SJCRH30 (cell line): ENCODE measurements at regions not wholly inside any gene's neighbourhood (a gene's known extent, or its start where the extent isn't known, plus 50 kb on each side); places are given as distances from the start of the nearest gene placed in this dataset.

Experiments
- DNase-seq, 2 experiments: peaks; one replicate each; pipeline ENCODE4 v3.0.0-alpha.2; 2015 to 2020
- H3K27ac ChIP-seq: fragments of 250-450 bp; sonication (Bioruptor Pico); 2 replicates; pipeline ENCODE4 v1.5.1; 2020; ENCODE audit warnings: mild to moderate bottlenecking, moderate library complexity
- H3K27me3 ChIP-seq: fragments of 250-450 bp; sonication (Bioruptor Pico); 2 replicates; pipeline ENCODE4 v1.5.1; 2020; ENCODE audit warnings: mild to moderate bottlenecking, moderate library complexity
- H3K36me3 ChIP-seq: fragments of 250-450 bp; sonication (Bioruptor Pico); 2 replicates; pipeline ENCODE4 v1.5.1; 2020; ENCODE audit warnings: mild to moderate bottlenecking, moderate library complexity
- H3K4me1 ChIP-seq: fragments of 250-450 bp; sonication (Bioruptor Pico); 2 replicates; pipeline ENCODE4 v1.5.1; 2020; ENCODE audit warnings: mild to moderate bottlenecking, moderate library complexity
- H3K4me3 ChIP-seq: fragments of 250-450 bp; sonication (Bioruptor Pico); 2 replicates; pipeline ENCODE4 v1.5.1; 2020; ENCODE audit warnings: mild to moderate bottlenecking, moderate library complexity
- H3K9me3 ChIP-seq: fragments of 250-450 bp; sonication (Bioruptor Pico); replicated peaks from 2 replicates; pipeline ENCODE4 v1.5.1; 2020; ENCODE audit warnings: mild to moderate bottlenecking, moderate library complexity

DNA sequence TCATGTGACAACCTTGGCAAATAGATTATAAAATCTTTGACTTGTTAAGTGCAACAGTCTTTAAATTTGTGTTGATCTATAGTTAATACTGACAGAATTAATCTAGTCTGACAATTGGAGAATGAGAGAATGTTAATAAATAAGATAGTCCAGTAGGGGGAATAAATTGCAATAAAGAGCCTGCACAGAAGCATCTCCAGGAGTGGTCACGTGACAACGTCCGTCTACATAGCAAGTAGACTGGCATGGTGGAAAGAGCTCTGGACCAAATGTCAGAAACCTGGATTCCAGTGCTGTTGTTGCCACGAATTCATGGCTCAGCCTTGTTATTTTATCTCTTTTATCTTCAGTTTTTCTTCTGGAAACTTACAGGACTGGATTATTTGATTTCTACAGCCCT is 436.5 kb downstream of the RAB28 start:
- no peaks in the 10 kb centered on the region for H3K9me3 ChIP-seq
- H3K4me3 ChIP-seq, result no peak overlapping the region
- H3K36me3 ChIP-seq, result no peaks in the 10 kb centered on the region
- no peaks in the 10 kb centered on the region for H3K27me3 ChIP-seq
- DNase-seq, result no peak
- no peaks in the 10 kb centered on the region for H3K4me1 ChIP-seq
- no peak overlapping the region for H3K27ac ChIP-seq

DNA sequence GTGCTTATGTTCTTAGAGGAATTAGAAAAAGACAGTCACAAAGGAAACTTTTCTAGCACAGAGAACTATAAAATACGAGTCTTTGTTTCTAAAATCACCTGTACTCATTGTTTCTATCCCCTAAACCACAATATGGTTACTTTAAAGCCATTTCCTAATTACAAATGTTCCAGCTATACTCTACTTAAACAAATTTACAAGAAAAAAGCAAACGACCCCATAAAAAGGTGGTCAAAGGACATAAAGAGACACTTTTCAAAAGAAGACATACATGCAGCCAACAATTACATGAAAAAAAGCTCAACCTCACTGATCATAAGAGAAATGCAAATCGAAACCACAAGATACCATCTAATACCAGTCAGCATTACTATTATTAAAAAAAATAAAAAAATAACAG is 447.3 kb downstream of the RAB28 start:
- H3K4me1 ChIP-seq, result no peaks in the 10 kb centered on the region
- H3K27me3 ChIP-seq, result no peaks in the 10 kb centered on the region; the same call in 1 of the 2 replicates
- no peaks in the 10 kb centered on the region for H3K36me3 ChIP-seq
- no peak for DNase-seq
- no peak overlapping the region for H3K4me3 ChIP-seq
- H3K27ac ChIP-seq, result no peak overlapping the region
- H3K9me3 ChIP-seq, result no peaks in the 10 kb centered on the region

DNA sequence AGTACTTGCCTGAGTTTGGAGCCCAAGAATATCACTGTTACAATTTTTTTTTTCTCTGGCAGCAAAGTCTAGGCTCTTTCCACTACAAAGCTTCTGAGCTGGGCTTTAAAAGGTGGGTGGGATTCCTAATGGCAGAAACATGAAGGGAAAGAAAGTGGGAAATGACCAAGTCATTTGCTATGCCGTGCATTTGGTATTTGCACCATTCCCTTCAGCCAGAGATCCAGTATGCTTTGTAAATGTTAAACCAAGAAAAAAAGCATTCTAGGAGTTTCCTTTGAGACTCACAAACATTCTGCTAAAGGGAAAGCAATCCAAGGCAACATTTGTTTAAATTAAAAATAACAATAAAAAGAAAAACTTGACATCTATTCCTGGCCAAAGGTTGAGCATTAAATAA is 451.2 kb downstream of the RAB28 start:
- no peak overlapping the region for H3K27ac ChIP-seq
- no peak for DNase-seq
- no peaks in the 10 kb centered on the region for H3K36me3 ChIP-seq
- no peaks in the 10 kb centered on the region for H3K27me3 ChIP-seq
- H3K4me1 ChIP-seq, result no peaks in the 10 kb centered on the region
- no peaks in the 10 kb centered on the region for H3K9me3 ChIP-seq
- no peak overlapping the region for H3K4me3 ChIP-seq

DNA sequence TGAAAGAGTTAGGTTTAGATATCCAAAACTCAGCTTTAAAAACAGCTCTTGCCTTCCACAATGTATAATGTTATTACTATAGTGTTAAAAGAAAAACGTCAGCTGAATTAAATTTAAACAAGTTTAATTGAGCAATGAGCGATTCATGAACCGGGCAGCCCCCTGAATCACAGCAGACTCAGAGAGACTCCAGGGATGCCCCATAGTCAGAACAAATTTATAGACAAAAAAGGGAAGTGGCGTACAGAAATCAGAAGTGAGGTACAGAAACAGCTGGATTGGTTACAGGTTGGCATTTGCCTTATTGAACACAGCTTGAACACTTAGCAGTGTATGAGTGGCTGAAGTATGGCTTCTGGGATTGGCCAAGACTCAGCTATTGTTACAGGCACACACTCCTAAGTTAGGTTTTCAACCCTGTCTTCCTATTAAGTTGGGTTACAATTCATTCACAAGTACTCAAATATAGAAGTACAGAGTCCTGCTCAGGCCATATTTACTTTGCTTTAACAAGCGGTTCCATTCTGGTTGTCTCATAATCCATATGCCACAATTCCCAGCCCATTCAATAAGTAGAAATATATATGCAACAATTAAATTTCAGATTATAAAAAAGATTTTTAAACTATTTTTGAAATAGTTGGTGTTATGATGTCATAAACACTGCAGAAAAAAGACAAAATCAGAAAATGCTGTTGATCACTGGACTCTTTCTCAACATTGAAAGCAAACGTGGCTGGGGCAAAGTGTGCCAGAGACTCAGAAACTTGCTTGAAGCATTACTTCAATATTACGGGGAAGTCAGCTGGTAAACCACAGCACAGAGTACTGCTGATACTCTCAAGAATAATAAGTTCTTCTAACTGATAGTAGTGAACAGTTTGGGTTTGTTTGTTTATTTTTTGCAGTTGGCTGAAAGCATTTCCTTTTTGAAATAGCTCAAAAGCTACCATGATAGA is 459.7 kb downstream of the RAB28 start:
- Histone ChIP-seq H3K36me3 (no peaks in the 10 kb centered on the region), H3K27ac (no peak overlapping the region), H3K9me3 (no peaks in the 10 kb centered on the region), H3K4me3 (no peak overlapping the region), H3K4me1 (no peaks in the 10 kb centered on the region), H3K27me3 (no peaks in the 10 kb centered on the region)
- DNase-seq, result no peak

DNA sequence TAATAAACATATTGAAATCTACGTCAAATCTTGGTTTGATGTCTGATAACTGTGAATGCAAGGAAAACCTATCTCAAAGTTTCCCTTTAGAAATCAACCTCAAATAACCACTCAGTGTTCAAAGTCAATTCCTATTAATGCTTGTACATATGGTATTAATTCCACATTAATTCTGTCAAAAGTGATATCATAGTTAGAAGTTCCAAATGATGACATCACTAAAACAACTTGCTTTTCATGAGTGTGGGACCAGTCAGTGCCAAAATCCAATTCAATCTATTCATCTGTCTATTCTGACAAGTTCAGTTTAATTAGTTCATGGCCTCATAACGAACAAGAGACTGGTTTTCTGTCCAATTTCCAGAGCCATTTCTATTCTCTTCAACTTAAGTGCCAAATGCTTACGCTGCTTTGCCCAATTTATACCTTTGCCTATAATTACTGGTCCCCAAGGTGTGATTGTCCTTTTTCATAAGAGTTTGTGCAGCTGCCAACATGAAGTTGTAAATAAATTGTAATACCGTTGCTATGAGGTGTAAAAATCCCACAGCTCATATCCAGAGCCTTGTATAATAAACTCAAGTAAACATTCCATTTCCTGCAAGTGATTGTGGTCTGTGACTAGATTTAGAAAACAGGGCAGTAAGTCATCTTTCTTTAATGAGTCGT is 476.2 kb downstream of the RAB28 start:
- no peak overlapping the region for H3K27ac ChIP-seq
- H3K4me1 ChIP-seq, result no peaks in the 10 kb centered on the region
- DNase-seq, result no peak
- H3K27me3 ChIP-seq, result no peaks in the 10 kb centered on the region
- H3K4me3 ChIP-seq, result no peak overlapping the region
- H3K36me3 ChIP-seq, result no peaks in the 10 kb centered on the region
- H3K9me3 ChIP-seq, result no peaks in the 10 kb centered on the region

DNA sequence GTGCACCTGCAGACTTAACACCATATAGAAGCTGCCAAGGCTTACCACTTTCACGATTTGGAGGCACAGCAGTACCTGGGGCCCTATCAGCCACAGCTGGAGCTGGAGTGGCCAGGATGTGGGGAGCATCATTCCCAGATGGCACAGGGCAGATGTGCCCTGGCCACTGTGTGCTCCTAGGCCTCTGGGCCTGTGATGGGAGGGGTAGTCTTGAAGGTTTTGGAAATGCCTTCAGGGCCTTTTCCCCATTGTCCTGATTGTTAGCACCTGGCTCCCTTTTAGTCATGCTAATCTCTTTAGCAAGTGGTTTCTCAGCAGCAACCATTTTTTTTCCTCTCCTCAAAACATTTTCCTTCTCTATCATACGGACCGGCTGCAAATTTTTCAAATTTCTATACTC is 490.2 kb downstream of the RAB28 start:
- H3K36me3 ChIP-seq, result no peaks in the 10 kb centered on the region
- H3K4me1 ChIP-seq, result no peaks in the 10 kb centered on the region
- no peak overlapping the region for H3K4me3 ChIP-seq
- no peak overlapping the region for H3K27ac ChIP-seq
- DNase-seq, result no peak
- no peaks in the 10 kb centered on the region for H3K27me3 ChIP-seq
- H3K9me3 ChIP-seq, result no peaks in the 10 kb centered on the region

DNA sequence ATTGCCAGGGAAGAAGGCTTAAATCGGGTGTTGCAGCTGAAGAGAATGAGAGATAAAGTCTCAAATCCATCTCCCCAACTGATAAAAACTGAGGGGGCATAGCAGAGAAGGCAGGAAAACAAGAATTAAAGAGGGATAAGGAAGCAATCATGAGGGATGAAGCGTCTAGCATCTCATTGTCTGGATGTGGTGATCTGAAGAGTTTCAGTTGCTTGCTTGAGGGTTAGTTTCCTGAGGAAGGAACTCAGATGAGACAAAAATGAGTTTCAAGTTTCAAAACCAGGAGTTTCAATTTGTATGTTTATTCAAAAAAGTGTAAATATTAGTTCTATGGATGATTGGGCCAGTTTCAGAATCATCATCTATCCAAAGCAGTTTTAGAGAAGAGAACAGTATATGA is 496.9 kb downstream of the RAB28 start:
- H3K27ac ChIP-seq, result no peak overlapping the region
- H3K36me3 ChIP-seq, result no peaks in the 10 kb centered on the region
- no peak for DNase-seq
- H3K4me1 ChIP-seq, result no peaks in the 10 kb centered on the region
- no peak overlapping the region for H3K4me3 ChIP-seq
- no peaks in the 10 kb centered on the region for H3K27me3 ChIP-seq
- H3K9me3 ChIP-seq, result no peaks in the 10 kb centered on the region

DNA sequence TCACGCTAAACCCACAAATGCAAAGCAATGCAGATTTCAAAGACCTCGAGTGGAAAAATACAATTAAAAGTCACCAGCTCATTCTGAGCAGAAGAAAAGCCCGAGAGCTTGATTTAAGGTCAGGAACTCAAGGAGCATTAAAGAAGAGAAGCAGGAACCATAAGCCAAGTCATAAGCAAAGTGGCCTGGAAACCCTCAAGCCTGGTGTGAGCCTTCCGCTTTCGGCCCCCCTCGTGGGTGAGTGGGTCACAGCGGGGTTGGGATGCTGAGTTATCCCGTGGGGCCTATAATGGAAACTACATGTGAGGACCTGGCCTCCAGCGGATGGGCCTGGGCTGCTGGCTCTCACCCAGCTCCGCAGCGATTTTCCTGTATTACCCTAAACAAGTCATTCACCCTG is 504.3 kb downstream of the RAB28 start:
- H3K27me3 ChIP-seq, result no peaks in the 10 kb centered on the region
- H3K27ac ChIP-seq, result no peak overlapping the region

DNA sequence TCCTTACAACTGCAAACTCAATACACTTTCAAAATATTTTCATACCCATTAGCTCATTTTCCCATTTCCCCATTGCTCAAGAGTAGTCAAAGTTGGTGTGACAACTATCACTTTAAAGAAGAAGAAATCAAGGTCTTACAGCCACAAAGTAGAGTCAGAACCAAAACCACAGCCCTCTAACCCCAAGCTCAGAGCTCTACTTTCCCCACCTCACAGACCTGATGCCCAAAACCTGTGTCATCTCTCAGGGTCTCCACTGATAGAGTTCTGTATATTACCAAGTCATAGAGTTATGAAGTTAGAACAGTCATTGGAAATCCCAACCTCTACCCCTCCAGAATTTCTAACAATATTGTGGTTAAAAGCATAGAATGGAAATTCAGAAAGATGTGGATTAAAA is 505.8 kb downstream of the RAB28 start:
- H3K4me1 ChIP-seq, result peaks cover 9% of the 10 kb centered on the region; the same call in 1 of the 2 replicates
- no peaks in the 10 kb centered on the region for H3K36me3 ChIP-seq
- H3K27ac ChIP-seq, result no peak overlapping the region
- no peak overlapping the region for H3K4me3 ChIP-seq
- H3K9me3 ChIP-seq, result no peaks in the 10 kb centered on the region; the same call in 1 of the 2 replicates
- DNase-seq, result no peak
- no peaks in the 10 kb centered on the region; the same call in 1 of the 2 replicates for H3K27me3 ChIP-seq

More for the DNA sequence above, 504.3 kb downstream of the RAB28 start:
- DNase-seq, result no peak
- Histone ChIP-seq H3K4me1 (peaks cover 9% of the 10 kb centered on the region; the same call in 1 of the 2 replicates), H3K9me3 (no peaks in the 10 kb centered on the region; the same call in 1 of the 2 replicates), H3K36me3 (no peaks in the 10 kb centered on the region), H3K4me3 (no peak overlapping the region)

DNA sequence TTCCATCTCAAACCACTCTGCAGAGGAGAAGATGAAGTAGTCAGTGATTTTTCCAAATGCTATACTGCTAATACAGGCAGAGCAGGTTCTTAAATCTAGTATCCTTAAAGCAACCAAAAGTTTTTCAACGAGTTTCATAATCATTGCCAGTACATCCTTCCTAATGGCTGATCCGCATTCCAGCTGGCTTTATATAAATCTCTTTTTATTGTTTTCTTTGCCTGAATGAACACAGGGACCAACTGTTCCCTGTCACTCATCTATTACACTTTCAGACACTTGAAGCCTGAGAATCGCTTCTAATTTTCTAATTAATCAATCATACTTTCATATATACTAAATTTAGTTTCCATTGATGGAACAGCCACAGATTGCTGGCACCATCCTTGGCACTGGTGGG is 508.6 kb downstream of the RAB28 start:
- Histone ChIP-seq H3K27ac (no peak overlapping the region), H3K9me3 (no peaks in the 10 kb centered on the region; the same call in 1 of the 2 replicates), H3K4me3 (no peak overlapping the region), H3K4me1 (peaks cover 9% of the 10 kb centered on the region; the same call in 1 of the 2 replicates), H3K36me3 (no peaks in the 10 kb centered on the region), H3K27me3 (no peaks in the 10 kb centered on the region; the same call in 1 of the 2 replicates)
- peak in 1 of 2 experiments; percentile 51 for DNase-seq

DNA sequence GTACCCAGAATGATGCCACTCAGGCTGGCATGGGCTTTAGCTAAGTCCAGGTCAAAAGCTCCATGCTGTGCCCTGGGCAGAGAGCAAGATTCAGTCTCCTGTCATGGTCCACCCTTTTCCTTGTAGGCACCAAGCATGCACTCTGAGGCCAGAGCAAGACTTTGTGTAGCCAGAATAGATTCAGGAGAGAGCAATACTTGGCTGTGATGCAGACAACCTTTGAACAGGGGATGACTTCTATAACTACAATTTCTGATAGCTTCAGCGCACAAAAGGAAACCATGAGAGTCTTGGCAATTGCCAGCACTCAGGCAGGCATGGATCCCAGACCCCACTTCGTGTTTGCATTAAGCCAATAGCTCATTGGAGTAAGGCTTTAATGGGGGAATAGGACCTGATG is 510.6 kb downstream of the RAB28 start:
- Histone ChIP-seq H3K4me3 (no peak overlapping the region), H3K4me1 (peaks cover 9% of the 10 kb centered on the region; the same call in 1 of the 2 replicates), H3K9me3 (no peaks in the 10 kb centered on the region; the same call in 1 of the 2 replicates), H3K27ac (no peak overlapping the region), H3K36me3 (no peaks in the 10 kb centered on the region), H3K27me3 (no peaks in the 10 kb centered on the region; the same call in 1 of the 2 replicates)
- no peak for DNase-seq

DNA sequence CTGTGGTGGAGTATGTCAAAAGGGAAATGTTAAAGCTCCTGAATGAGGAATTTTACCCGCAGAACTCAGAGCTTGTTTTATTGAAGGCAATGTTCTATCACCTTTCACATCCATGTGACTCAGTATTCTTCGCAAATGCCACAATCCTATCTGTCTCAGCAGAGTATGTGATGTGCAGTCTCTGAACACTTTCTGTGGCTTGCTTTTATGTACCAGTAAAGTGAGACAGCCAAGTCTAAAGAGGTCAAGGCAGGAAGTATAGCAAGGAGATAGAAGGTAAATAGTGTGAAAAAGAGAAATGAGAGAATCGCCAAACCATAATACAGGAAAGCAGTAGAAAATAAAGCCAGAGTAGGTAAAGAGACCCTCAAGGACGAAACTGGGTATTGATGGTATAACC is 515.8 kb downstream of the RAB28 start:
- DNase-seq, result no peak
- no peaks in the 10 kb centered on the region for H3K36me3 ChIP-seq
- no peaks in the 10 kb centered on the region for H3K27me3 ChIP-seq
- H3K4me1 ChIP-seq, result no peaks in the 10 kb centered on the region
- no peak overlapping the region for H3K27ac ChIP-seq
- H3K9me3 ChIP-seq, result no peaks in the 10 kb centered on the region
- no peak overlapping the region for H3K4me3 ChIP-seq

DNA sequence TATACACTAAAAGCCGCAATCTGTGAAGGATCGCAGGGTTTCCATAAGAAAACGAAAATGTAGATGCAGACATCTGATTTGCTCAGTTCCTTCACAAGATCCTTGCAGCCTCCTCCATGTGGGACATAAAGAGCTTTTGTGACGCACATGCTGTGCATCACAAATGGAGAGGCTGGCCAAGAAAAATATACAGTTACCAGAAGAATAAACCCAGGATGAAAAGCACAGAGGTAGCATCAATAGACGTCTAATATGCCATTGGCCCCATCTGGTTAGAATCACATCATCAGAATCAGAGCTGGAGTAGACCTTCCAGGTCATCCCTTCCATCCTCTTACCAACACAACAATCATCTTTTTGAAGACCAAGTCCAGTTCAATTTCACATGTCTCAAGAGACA is 517.4 kb downstream of the RAB28 start:
- Histone ChIP-seq H3K27ac (no peak overlapping the region), H3K4me1 (no peaks in the 10 kb centered on the region), H3K9me3 (no peaks in the 10 kb centered on the region), H3K36me3 (no peaks in the 10 kb centered on the region), H3K4me3 (no peak overlapping the region), H3K27me3 (no peaks in the 10 kb centered on the region)
- DNase-seq, result no peak

DNA sequence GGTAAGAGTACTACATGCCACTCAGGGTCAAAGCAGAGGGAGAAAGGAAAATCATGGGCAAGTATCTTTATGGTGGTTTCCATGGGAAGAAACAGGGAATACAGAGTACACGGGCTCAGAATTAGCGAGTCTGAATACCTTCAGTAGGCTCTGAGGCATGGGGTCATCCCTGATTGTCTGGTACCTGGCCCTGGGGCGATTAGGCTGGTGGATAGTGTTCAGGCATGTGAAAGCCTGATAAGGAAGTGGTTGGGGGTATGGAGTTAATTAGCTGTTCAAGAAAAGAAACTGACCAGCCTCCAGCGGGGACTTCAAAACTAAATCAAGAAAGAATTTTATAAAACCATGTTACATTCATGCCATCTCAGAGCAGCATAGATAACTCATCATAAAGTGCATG is 518.8 kb downstream of the RAB28 start:
- Histone ChIP-seq H3K9me3 (no peaks in the 10 kb centered on the region), H3K36me3 (no peaks in the 10 kb centered on the region), H3K27ac (no peak overlapping the region), H3K4me3 (no peak overlapping the region), H3K27me3 (no peaks in the 10 kb centered on the region), H3K4me1 (no peaks in the 10 kb centered on the region)
- DNase-seq, result no peak

DNA sequence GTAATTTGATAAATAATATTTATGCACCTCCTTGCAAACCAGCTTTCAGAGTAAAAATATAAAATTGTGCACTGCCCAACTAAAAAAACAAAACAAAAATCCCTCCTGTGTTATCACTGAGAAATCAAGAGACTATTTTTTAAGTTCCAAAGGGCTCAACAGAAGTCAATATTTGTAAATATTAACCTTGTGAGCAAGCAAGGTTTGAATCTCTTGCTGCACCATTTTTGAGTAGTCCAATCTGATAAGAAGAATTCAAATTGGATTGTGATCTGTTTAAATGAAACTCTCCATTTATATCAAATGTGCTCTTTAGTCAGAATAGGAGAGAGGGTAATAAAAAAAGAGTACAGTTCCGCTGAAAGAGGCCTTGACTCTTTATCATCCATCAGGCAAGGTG is 520.2 kb downstream of the RAB28 start:
- no peak for DNase-seq
- Histone ChIP-seq H3K4me3 (no peak overlapping the region), H3K27ac (no peak overlapping the region), H3K4me1 (no peaks in the 10 kb centered on the region), H3K36me3 (no peaks in the 10 kb centered on the region), H3K27me3 (no peaks in the 10 kb centered on the region), H3K9me3 (no peaks in the 10 kb centered on the region)
